Fibroblast of lung (primary cell): ENCODE measurements at regions not wholly inside any gene's neighbourhood (a gene's known extent, or its start where the extent isn't known, plus 50 kb on each side); places are given as distances from the start of the nearest gene placed in this dataset.

Source experiments
- DNase-seq, 2 donors: peaks; one replicate each; pipeline versions ENCODE4 v3.0.0 to v3.0.0-alpha.2; 2010; ENCODE audit warnings: low read depth in 2 of 2
- H2AFZ ChIP-seq: 2 replicates; pipeline ENCODE4 v1.5.1; 2012; ENCODE audit warnings: low read length, control low read depth, inconsistent platforms
- H3K27ac ChIP-seq: 2 replicates; pipeline ENCODE4 v1.5.1; 2011; ENCODE audit warnings: low read length, control low read depth; ENCODE audit not compliant: insufficient read depth
- H3K27me3 ChIP-seq: 2 replicates; pipeline ENCODE4 v1.5.1; 2011; ENCODE audit warnings: mild to moderate bottlenecking, low read length; ENCODE audit not compliant: control insufficient read depth, insufficient read depth
- H3K36me3 ChIP-seq: 2 replicates; pipeline ENCODE4 v1.5.1; 2011; ENCODE audit warnings: low read length; ENCODE audit not compliant: control insufficient read depth, insufficient read depth
- H3K4me1 ChIP-seq: 2 replicates; pipeline ENCODE4 v1.5.1; 2011; ENCODE audit warnings: low read length; ENCODE audit not compliant: control insufficient read depth, insufficient read depth; ENCODE audit errors: extremely low read depth
- H3K4me2 ChIP-seq: 2 replicates; pipeline ENCODE4 v1.5.1; 2011; ENCODE audit warnings: low read length, control low read depth; ENCODE audit not compliant: insufficient read depth; ENCODE audit errors: extremely low read depth
- H3K4me3 ChIP-seq, 4 experiments: fragments of 200-600 bp in 1 of 4; sonication (generic) in 1 of 4; replicated peaks in 1 of 4; 2 replicates each; pipeline ENCODE4 v1.5.1; 2011 to 2016; ENCODE audit warnings: low read length in 4 of 4, low read depth in 3 of 4, mild to moderate bottlenecking in 3 of 4, control low read depth in 2 of 4, inconsistent platforms in 1 of 4, mixed read lengths in 1 of 4; ENCODE audit not compliant: insufficient read depth in 1 of 4; ENCODE audit errors: control extremely low read depth in 1 of 4
- H3K79me2 ChIP-seq: 2 replicates; pipeline ENCODE4 v1.5.1; 2012; ENCODE audit warnings: mild to moderate bottlenecking, low read length, inconsistent platforms; ENCODE audit not compliant: control insufficient read depth, insufficient read depth
- H3K9ac ChIP-seq: 2 replicates; pipeline ENCODE4 v1.5.1; 2011; ENCODE audit warnings: mild to moderate bottlenecking, low read length, control low read depth; ENCODE audit not compliant: insufficient read depth
- H3K9me3 ChIP-seq: 2 replicates; pipeline ENCODE4 v1.5.1; 2012; ENCODE audit warnings: low read depth, low read length; ENCODE audit not compliant: control insufficient read depth, insufficient read depth
- H4K20me1 ChIP-seq: 2 replicates; pipeline ENCODE4 v1.5.1; 2011; ENCODE audit warnings: low read length; ENCODE audit not compliant: control insufficient read depth, insufficient read depth; ENCODE audit errors: extremely low read depth
- CTCF ChIP-seq, 2 donors: IDR thresholded peaks in 1 of 2; conservative IDR thresholded peaks in 1 of 2; 1 replicate in 1 of 2; 2 replicates in 1 of 2; pipeline ENCODE4 v1.5.1; 2011 to 2012; ENCODE audit warnings: low read length in 2 of 2, control low read depth in 1 of 2, inconsistent platforms in 1 of 2, low read depth in 1 of 2, mild to moderate bottlenecking in 1 of 2
- EZH2 ChIP-seq: IDR thresholded peaks from 2 replicates; pipeline ENCODE4 v1.5.1; 2012; ENCODE audit warnings: low read length, control low read depth, mild to moderate bottlenecking; ENCODE audit errors: missing control alignments

- DNase-seq, result no peak
- H3K27ac ChIP-seq, result no peak overlapping the region
- no peaks in the 10 kb centered on the region for H3K9me3 ChIP-seq
- no peaks in the 10 kb centered on the region for H4K20me1 ChIP-seq
- no peaks in the 10 kb centered on the region for H3K27me3 ChIP-seq
- H3K36me3 ChIP-seq, result no peaks in the 10 kb centered on the region
- H3K4me3 ChIP-seq, result no peak overlapping the region
- no peak overlapping the region for H3K9ac ChIP-seq
- TF ChIP-seq CTCF (conservative IDR thresholded peaks at IDR 0.05 in 1 of 2, IDR thresholded peaks at IDR 0.05 in 1 of 2; ENCODE audit: low read depth in 1 of 2, low read length in 2 of 2), result no peak
- no peak for TF ChIP-seq EZH2
- H3K4me2 ChIP-seq, result no peak overlapping the region
- no peaks in the 10 kb centered on the region for H3K79me2 ChIP-seq
- H3K4me1 ChIP-seq, result no peaks in the 10 kb centered on the region
- H2AFZ ChIP-seq, result no peak overlapping the region
Observed at GRCh38 chr3:22490747-22491146, 712.4 kb upstream of the UBE2E2 start.

- no peaks in the 10 kb centered on the region for H3K79me2 ChIP-seq
- no peak overlapping the region for H3K4me2 ChIP-seq
- no peaks in the 10 kb centered on the region for H4K20me1 ChIP-seq
- H3K36me3 ChIP-seq, result no peaks in the 10 kb centered on the region
- TF ChIP-seq EZH2 (no peak), CTCF (conservative IDR thresholded peaks at IDR 0.05 in 1 of 2, IDR thresholded peaks at IDR 0.05 in 1 of 2; ENCODE audit: low read depth in 1 of 2, low read length in 2 of 2) (no peak)
- no peak overlapping the region for H3K27ac ChIP-seq
- H3K27me3 ChIP-seq, result no peaks in the 10 kb centered on the region
- no peak overlapping the region for H2AFZ ChIP-seq
- H3K9ac ChIP-seq, result no peak overlapping the region
- no peak overlapping the region for H3K4me3 ChIP-seq
- no peaks in the 10 kb centered on the region for H3K4me1 ChIP-seq
- no peaks in the 10 kb centered on the region for H3K9me3 ChIP-seq
- DNase-seq, result no peak
Observed at GRCh38 chr3:22491344-22491743, 711.8 kb upstream of the UBE2E2 start.

- Histone ChIP-seq H3K79me2 (no peaks in the 10 kb centered on the region), H3K36me3 (no peaks in the 10 kb centered on the region), H3K4me3 (no peak overlapping the region), H3K27me3 (no peaks in the 10 kb centered on the region), H3K27ac (no peak overlapping the region), H4K20me1 (no peaks in the 10 kb centered on the region), H3K4me2 (no peak overlapping the region), H3K9me3 (no peaks in the 10 kb centered on the region), H3K9ac (no peak overlapping the region), H2AFZ (no peak overlapping the region), H3K4me1 (no peaks in the 10 kb centered on the region)
- TF ChIP-seq CTCF (conservative IDR thresholded peaks at IDR 0.05 in 1 of 2, IDR thresholded peaks at IDR 0.05 in 1 of 2; ENCODE audit: low read depth in 1 of 2, low read length in 2 of 2), result no peak
- TF ChIP-seq EZH2, result no peak
- no peak for DNase-seq
Observed at GRCh38 chr3:22492342-22492741, 710.8 kb upstream of the UBE2E2 start.
